GM19467 (cell line): ENCODE measurements at regions not wholly inside any gene's neighbourhood (a gene's known extent, or its start where the extent isn't known, plus 50 kb on each side); places are given as distances from the start of the nearest gene placed in this dataset.

Experiments
- ATAC-seq: cut with Tn5 transposase; IDR thresholded peaks from one replicate; pipeline ENCODE4 v1.9.1; 2021; ENCODE audit warnings: mild to moderate bottlenecking, moderate library complexity; ENCODE audit not compliant: unreplicated experiment

DNA sequence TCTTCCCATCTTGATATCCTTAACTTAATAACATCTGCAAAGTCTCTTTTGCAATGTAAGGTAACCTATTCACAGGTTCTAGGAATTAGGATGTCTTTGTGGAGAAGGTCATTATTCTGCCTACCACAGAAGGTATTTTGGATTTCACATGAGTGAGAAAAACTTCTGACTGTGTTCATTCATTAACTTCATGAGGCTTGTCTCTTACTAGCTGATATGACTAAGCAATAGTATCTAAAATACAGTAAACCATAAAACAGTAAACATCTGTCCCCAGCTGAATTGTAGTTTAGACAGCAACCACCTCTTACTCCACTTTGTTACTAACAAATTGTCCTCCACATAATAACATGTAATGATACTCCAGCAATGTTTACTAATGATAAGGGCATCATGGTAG lies 198.1 kb downstream of the SEC23A start:
- no peak for ATAC-seq

DNA sequence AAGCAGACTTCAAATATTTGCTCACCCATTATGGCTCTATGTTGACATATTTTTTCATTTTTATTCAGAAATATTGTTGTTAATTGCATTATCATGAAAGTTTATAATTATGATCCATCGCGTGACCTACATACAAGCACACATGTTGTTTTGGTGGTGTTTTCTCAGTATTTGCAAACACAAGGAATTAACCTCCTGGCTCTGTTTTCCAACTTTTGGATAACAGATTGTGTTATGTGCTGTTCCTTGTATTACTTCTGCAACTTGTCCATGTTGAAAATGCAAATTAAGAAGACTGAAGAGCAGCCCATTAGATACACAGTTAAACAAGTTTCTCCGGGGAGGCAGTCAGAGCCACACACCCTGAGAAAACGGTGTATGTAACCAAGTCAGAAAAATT lies 201.2 kb downstream of the SEC23A start:
- no peak for ATAC-seq

DNA sequence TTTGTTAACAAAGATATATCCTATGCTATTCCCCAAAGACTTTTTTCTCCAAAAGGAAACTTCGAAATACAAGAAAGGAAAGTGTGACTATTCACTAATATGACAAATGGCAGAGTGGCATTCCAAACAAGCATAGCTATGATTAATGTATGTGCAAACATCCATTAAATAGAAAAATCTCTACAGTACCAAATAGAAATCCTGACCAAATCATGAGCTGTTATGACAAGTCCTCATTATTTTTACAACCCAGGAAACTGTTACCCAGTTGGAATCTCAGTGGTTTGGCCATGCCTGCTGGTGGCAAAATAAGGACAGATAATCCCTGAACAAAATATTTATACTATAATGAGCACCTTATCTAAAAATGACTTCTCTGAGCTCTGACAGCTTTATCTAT lies 202.1 kb downstream of the SEC23A start:
- no peak for ATAC-seq

DNA sequence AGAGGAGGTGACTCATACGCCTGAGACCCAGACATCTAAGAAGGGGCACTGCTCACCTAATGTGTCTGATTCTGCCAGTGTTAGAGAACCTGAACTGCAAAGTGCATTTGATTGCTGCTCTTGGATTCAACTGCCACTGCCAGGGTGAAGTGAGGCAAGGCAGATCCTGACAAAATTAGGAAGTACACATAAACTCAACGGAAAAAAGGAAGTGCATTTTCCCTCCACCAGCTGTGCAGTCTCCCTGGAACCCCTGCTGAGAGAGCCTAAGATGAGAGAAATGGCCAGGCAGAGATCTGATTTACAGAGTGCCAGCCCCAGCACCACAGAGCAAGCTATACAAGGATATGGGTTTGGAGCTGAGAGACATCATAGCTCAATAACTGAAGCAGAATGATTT lies 215.3 kb downstream of the SEC23A start:
- ATAC-seq = no peak

DNA sequence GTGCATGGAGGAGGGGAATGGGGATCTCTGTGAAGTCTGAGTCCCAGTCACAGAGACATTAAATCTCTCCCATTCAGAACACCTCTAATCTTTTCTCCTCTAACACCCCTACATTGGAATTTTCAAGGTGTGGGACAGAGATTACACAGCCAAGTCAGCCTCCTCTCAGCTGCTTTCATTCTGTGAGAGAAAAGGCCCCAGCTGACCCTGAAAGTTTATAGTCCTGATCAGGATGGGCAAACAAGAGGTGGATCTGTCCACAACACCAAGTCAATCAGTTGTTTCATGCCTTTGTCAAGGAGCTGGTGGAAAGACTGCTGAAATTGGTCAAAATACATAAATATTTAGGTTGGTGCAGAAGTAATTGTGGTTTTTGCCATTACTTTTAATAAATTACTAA lies 218.9 kb downstream of the SEC23A start:
- no peak for ATAC-seq

DNA sequence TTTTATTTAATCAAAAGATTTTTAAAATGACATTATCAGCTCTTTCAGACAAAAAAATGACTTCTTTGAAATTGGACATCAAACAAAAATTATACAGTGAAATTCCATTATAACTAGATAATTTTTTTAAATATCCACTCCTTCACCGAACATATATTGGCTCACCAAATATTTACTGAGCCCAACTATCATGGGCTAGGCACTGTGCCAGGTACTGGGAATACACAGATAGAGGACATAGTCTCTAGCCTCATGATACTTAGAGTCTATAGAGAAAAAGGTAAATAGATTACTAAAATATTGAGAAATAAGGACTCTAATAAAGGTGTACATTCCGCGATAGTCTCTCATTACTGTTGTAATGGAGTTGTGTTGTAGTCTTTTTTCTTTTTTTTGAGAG lies 219.9 kb downstream of the SEC23A start:
- no peak for ATAC-seq

DNA sequence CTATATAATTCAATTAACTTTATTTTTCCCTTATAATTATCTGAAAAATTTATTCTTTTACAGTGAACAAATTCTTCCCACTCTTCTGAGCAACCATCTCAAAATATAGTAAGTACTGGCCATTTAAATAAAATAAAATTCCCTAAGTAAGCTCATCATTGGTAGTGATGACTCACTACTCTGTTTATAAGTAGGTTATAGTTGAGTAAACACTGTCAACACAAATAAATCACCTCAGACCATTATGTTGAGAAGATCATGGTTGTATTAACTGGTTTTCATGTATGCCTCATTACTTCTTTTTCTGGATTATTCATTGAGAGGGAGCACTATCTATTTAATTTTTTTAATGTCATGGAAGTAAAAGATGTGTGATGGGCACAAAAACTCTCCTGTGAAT lies 220.5 kb downstream of the SEC23A start:
- no peak for ATAC-seq

DNA sequence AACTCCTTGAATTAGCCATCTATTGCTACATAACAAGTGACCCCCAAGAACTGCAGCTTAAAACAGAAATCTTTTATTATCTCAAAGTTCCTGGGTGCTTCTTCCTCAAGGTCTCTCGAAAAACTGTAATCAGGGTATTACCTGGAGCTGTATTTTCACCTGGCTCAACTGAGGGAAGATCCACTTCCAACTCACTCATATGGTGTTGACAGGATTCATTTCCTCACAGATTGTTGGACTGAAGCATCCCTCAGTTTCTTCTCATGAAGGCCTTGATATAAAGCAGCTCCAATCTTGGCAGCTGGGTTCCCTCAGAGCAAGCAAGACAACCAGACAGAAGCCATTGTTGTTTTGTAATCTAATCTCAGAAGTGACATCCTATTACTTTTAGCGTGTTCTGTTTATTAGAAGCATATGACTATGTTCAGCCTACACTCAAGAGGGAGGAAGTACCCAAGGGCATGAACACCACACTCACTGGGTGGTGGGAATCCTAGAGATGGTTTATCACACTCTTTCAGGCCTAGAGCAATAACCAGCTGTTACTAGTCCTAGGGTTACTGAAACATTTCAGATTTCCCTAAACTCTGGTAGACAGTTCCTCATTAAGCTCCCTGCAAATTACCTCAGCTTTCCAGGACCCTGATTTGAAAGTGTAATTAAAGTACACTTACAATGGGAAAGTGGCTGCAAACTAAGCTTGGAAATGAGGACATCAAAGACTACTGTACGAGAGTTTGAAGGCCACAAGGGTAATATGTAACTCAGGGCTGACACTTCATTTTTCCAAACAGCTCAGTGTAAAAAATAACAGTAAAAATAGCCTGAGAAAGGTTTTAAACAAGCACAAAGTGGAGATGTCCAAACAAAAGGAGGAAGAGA lies 222.2 kb downstream of the SEC23A start:
- ATAC-seq = no peak

DNA sequence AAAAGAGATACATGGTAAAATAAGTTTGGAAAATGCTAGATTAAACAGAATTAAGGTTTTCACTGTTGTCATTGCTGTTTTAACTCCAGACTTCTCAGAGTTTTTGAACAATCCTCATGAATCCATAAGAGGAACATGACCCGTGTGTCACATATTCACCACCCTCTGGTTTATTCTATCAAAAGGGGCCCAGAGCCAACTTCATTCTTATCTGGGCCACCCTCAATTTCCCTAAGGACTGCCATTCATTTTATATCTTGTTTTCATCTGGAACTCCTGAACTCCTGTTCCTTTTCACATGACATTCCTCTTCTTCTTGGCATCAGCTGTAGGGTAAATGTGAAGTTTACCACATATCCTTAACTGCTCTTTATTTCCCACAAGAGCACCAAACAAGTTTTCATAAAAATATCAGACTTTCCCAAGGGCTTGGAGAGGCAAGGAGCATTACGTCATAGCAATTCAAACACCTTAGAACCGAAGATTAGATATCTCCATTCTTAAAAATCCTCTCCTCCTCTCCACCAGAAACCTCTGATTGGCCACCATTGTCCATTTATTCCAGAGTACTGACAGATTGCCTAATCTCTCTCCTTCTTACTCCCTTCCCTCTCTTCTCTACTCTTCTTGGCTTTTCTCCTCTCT lies 225.2 kb downstream of the SEC23A start:
- no peak for ATAC-seq

DNA sequence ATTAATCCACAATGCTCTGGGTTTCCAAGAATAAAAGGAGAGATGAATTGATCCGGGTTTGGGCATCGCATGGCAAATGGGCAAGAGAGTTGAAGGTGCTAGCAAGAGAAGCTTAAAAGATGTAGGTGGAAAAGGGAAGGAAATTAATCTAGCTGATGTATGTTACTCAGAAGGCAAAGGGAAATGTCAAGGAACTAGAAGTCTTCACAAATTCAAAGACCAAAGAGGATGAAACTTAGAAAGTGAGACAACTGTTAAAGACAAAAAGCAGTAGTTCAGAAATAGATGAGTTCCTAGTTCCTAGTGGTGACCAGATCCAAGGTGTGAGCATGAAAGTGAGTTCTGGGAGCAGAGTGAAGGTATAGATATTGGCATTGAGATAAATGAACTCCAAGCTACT lies 228.3 kb downstream of the SEC23A start:
- ATAC-seq = no peak

DNA sequence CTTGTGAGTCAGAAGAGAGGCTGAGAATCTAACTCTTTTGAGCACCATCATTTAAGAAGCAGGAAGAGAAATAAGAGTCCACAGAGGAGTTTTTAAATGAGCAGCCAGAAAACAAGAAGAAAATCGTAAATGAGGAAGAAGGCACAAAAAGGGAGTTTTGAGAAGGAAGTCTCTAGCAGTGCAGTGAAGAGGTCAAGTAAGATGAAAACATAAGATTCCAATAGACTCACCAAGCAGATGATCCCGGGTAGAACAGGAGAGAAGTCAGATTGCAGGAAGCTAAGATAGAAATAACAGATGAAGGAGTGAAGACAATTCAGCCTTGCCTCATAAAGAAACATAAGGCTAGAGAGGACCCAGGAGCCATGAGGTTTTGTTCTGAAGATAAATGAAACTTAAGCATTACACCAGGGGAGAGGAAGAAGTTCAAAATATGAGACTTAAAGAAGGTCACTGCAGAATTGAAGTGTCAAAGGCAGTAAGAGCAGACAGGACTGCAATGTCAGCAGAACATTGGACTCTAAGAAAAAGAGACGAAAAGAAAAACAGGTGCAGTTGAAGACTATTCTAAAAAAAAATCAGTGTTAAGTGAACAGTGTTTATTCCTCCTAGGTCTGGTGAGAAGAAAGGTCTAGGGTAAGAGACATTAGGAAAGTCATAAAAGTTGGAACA lies 229.0 kb downstream of the SEC23A start:
- ATAC-seq = no peak

DNA sequence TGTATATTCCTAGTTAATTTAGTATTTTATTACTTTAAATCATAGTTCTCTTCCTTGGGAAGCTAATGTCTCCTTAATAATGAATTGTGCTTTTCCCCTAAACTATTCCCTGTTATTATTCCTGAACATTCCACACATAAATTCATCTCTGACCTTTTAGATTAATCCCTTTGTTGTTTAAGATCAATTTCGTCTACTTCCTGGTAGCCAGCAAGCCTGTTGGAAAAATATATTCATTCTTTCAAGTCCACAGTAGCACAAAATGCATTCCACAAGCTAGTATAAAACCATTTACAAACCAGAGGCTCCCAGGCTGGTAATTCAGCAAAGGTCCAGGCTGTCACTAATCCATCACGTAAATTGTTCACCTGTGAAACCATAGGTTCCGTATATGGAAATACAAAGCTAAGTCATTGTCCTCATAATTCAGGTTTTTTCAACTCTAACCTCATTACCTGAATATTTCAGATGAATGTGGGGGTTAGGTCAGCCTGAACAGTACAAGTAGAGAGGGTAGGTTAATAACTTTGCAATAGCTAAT lies 232.7 kb downstream of the SEC23A start:
- ATAC-seq = no peak

DNA sequence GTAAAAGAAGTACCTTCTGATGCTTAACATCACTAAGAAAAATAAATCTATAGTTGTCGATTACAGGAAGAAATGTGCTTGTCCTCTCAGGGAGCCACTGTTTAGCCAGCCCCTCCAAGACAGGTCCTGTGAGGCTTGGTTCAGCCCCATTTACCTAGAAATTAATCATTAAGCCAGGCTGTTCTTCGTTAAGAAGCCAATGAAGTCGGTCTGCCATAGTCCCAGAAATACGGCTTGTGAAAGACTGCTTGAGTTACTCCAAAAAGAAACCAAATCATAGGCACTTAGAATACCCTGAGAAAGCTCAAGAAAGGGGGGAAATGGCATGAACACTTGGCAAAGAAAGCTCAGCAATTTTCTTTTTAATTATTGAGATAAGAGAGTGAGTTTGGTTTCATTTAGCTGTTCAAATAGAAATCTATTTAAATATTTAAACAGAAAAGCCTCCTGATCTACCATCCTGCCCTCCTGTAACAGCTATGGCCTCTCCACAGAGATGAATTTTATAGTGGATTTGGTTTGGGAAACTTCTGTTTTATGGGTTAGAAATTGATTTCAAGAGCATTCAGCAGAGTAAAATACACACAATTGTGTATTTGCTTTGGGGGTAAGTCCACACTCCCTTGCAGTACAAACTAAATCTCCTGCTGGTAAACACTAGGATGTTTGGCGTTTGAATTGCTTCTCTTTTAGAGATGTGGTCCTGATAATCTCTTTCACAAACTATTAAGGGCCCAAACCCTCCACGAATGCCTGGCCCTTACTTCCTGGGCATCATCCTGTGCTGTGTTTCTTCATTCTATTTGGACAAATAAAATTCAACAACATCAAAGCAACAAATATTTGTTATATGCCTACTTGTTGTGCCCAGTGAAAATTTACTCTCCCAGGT lies 234.4 kb downstream of the SEC23A start:
- ATAC-seq = no peak

DNA sequence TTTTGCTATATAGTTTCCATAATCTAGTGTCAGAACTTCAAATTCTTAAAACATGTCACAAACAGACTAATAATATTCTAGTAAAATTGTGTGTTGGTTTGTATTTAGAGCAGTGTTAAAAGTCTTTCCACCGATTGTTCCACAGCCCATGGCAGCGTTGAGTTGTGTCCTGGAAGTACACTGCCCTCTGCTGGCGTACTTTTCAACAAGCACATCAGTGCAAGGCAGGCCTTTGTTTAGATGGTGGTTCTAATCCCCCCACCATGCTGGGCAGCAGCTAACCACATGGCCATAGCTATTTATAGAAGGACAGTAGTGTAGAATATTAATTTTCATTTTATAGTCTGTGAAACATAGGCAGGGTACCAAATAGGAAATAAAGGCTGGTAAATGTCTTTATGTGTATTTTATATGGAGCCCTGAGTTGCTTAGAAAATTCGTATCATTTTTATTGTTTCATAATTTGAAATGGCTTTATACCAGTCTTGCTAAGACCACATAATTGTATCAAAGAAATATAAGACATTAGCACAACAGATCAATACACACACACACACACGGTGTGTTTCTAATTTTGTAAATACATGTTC lies 235.4 kb downstream of the SEC23A start:
- peak; percentile 96 for ATAC-seq

DNA sequence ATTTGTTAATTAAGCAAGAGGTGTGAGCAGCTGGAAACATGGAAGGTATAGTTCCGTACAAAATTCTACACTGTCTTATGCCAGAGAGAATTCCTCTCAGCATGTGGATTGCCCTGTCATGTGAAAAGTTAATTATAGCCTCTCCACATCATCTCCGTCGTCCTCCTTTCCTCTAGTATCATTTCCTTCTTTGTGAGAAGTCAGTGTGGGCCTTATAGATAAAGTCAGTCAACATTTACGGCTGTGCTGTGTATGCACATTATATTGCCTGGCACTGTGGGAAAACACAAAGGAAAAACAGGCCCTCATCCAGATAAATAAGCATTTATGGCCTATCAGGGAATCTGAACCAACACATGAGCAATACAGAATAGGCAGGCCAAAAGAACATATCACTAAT lies 236.6 kb downstream of the SEC23A start:
- no peak for ATAC-seq

DNA sequence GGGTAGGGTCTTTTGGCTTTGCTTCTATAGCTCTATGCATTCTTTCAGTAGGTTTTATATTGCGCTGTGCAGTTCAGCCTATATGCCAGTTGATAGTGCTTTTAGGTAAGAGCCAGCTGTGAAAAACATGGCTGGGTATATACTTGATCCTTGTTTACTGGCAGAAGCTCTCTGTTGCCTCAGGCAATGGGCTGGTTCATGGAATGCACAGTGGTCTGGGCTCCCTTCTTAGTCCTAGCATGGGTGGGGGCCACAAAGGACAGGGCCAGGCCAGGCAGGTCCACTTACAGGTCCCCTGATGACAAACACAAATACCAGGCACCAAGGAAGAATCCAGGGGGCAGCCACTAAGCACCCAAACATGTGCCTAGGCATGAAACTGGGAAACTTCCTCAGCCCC lies 240.7 kb downstream of the SEC23A start:
- ATAC-seq = no peak

DNA sequence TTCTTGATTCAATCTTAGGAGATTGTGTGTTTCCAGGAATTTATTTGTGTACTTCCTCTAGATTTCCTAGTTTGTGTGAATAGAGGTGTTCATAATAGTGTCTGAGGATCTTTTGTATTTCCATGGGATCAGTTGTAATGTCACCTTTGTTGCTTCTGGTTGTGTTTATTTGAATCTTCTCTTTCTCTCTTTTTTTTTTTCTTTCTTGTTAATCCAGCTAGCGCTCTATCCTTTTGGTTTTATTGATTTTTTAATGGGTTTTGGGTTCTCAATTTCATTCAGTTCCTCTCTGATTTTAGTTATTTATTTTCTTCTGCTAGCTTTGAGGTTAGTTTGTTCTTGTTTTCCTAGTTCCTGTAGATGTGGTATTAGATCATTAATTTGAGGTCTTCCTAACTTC lies 242.5 kb downstream of the SEC23A start:
- no peak for ATAC-seq

DNA sequence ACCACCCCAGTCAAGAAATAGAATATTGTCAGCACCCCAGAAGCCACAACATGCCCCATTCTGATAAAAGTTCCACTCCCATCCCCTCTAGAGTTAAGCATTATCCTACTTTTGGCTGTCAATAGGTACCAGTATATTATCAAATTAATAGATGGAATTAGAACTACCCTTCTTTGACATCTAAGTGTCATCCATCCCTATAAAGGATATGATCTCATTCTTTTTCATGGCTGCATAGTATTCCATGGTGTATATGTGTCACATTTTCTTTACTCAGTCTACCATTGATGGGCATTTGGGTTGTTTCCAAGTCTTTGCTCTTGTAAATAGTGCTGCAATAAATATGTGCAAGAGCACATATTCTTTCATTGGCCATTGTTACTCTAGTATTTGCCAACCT lies 246.2 kb downstream of the SEC23A start:
- ATAC-seq = no peak

DNA sequence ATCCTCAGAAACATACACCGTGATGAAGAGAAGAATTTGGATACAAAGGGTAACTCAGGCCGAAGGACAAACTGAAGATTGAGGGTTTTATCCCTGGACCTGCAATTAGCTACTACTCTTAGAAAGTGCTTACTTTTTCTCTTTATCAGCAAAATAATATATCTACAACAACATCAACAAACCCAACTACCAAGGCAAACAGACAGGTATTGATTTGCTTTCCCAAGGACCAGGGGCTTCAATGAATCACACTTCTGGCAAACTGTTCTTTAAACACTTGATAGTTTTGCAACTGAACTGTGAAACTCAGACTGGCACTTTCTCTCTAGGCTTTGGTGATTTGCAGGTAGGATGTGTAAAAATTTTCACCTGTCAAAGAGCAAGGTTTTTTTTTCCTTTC lies 247.5 kb downstream of the SEC23A start:
- no peak for ATAC-seq

DNA sequence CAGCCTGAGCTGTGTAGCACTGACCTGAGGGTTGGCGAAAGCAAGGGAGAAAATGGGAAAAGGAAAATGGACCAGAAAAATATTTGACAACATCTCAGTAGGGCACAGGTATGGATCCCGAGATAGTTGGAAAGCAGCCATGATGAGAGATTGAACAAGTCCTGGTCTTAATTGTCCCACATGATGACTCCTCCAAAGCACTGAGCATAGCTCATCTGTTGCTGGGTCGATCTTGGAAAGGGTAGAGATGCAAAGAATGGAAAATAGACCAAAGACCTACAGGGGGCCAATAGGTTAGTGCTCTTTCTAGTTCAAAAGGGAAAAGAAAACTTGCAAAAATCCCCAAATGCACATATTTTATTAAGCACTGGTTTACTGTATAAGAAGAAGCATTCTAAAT lies 251.9 kb downstream of the SEC23A start:
- ATAC-seq = no peak
